ENCODE measurements at regions not wholly inside any gene's neighbourhood (a gene's known extent, or its start where the extent isn't known, plus 50 kb on each side); places are given as distances from the start of the nearest gene placed in this dataset.
"Not testable (repeated sequence)": the region's sequence is repeated elsewhere in the genome, so short reads cannot be mapped to it uniquely, and the experiment has no call there.

DNA sequence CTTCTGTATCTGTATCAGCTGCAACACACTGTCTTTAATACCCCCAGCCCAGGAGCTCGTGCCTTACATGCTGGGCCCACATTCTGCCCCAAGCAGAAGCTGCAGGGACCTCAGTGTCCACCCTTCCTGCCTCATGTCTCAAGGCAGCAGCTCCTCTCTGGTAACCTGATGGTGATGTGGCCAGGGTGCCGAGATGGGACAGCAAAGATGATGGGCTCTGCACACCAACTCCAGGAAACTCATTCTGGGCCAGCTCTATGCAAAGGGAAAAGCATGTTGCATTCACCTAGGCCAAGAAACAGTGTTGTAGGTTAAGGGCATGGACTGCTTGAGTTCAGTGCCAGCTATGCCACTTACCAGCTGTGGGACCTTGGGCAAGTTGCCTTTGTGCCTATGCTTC lies 79.5 kb upstream of the PRR23C start:
- H3K4me3 ChIP-seq (ENCODE audit: control extremely low read depth in 1 of 5, extremely low read depth in 1 of 5, insufficient read depth in 1 of 5, low read depth in 2 of 5, low read length in 4 of 5) = no peak overlapping the region
- ChIA-PET POLR2A (no interaction called here), CTCF (interaction anchor here (1.1 kb wide), 1 partner anchor 11 kb away, joined by 3 read pairs; no protein-coding TSS in a partner anchor)
- peaks cover 7% of the 10 kb centered on the region for H3K27me3 Mint-ChIP-seq
- H3K4me1 ChIP-seq (ENCODE audit: control insufficient read depth in 2 of 2, insufficient read depth in 2 of 2, low read length in 2 of 2) = no peaks in the 10 kb centered on the region
- H3K4me1 Mint-ChIP-seq = no peaks in the 10 kb centered on the region
- no peak overlapping the region for H3K27ac ChIP-seq (ENCODE audit: low read length in 2 of 2)
- intact Hi-C loops (cut with micrococcal nuclease) = no loop called here
- TF ChIP-seq, protein P1, sequence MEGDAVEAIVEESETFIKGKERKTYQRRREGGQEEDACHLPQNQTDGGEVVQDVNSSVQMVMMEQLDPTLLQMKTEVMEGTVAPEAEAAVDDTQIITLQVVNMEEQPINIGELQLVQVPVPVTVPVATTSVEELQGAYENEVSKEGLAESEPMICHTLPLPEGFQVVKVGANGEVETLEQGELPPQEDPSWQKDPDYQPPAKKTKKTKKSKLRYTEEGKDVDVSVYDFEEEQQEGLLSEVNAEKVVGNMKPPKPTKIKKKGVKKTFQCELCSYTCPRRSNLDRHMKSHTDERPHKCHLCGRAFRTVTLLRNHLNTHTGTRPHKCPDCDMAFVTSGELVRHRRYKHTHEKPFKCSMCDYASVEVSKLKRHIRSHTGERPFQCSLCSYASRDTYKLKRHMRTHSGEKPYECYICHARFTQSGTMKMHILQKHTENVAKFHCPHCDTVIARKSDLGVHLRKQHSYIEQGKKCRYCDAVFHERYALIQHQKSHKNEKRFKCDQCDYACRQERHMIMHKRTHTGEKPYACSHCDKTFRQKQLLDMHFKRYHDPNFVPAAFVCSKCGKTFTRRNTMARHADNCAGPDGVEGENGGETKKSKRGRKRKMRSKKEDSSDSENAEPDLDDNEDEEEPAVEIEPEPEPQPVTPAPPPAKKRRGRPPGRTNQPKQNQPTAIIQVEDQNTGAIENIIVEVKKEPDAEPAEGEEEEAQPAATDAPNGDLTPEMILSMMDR (IDR thresholded peaks at IDR 0.05) = no peak
- no peak for TF ChIP-seq EZH2 (IDR thresholded peaks at IDR 0.05; ENCODE audit: borderline replicate concordance, insufficient read depth, low read depth, low read length, poor library complexity, severe bottlenecking)
- H3K4me2 ChIP-seq (replicated peaks; ENCODE audit: low read depth, low read length, poor library complexity, severe bottlenecking) = no peak overlapping the region
- no peak overlapping the region for H3K27ac Mint-ChIP-seq
- DNase-seq = no peak
- no peak for ATAC-seq (ENCODE audit: low read depth)
- no peak overlapping the region for H3K9ac ChIP-seq (ENCODE audit: low read length)
- H3K4me3 Mint-ChIP-seq = no peak overlapping the region
- no peak overlapping the region for H2AFZ ChIP-seq (ENCODE audit: insufficient read depth, low read depth, low read length, poor library complexity, severe bottlenecking)
- no peaks in the 10 kb centered on the region for H3K36me3 ChIP-seq (replicated peaks in 1 of 2; ENCODE audit: control extremely low read depth in 1 of 2, control insufficient read depth in 1 of 2, extremely low read depth in 1 of 2, insufficient read depth in 2 of 2, low read length in 1 of 2)
- no peaks in the 10 kb centered on the region for H3K9me3 Mint-ChIP-seq (ENCODE audit: insufficient read depth)
- no peaks in the 10 kb centered on the region for H4K20me1 ChIP-seq (ENCODE audit: control insufficient read depth, insufficient read depth, low read length, poor library complexity, severe bottlenecking)
- WGBS (ENCODE audit: insufficient coverage) = 76% methylated on average over 2 of the region's 2 CpGs
- no peaks in the 10 kb centered on the region for H3K9me3 ChIP-seq (ENCODE audit: control extremely low read depth in 1 of 3, control insufficient read depth in 2 of 3, insufficient read depth in 1 of 3, low read length in 2 of 3)
- H3K79me2 ChIP-seq (ENCODE audit: control insufficient read depth, insufficient read depth, low read length) = no peaks in the 10 kb centered on the region
- H3K27me3 ChIP-seq (replicated peaks in 1 of 4; ENCODE audit: control extremely low read depth in 1 of 4, control insufficient read depth in 3 of 4, insufficient read depth in 4 of 4, low read length in 3 of 4) = no peaks in the 10 kb centered on the region

DNA sequence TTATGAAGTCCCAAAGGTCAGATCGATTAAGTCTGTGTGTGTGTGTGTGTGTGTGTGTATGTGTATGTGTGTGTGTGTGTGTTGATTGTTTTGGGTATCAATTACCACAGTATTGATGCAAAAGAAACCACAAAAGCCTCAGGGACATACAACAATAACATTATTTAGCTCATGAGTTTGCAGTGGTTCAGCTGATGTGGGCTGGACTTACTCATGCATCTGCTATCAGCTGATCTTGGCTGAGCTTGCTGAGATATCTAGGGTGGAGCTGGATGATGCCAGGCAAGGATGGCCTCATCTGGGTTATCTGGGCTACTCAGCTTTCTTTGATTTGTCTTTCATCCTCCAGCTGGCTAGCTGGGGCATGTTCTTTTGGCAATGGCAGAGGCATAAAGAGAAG lies 82.4 kb upstream of the PRR23C start:
- H3K4me3 Mint-ChIP-seq = no peak overlapping the region
- intact Hi-C loops (cut with micrococcal nuclease) = no loop called here
- H3K9ac ChIP-seq (ENCODE audit: low read length) = no peak overlapping the region
- no peaks in the 10 kb centered on the region for H3K79me2 ChIP-seq (ENCODE audit: control insufficient read depth, insufficient read depth, low read length)
- no peak overlapping the region for H3K4me2 ChIP-seq (replicated peaks; ENCODE audit: low read depth, low read length, poor library complexity, severe bottlenecking)
- H3K4me1 ChIP-seq (ENCODE audit: control insufficient read depth in 2 of 2, insufficient read depth in 2 of 2, low read length in 2 of 2) = no peaks in the 10 kb centered on the region
- H3K27ac ChIP-seq (ENCODE audit: low read length in 2 of 2) = no peak overlapping the region
- no peak overlapping the region for H3K4me3 ChIP-seq (ENCODE audit: control extremely low read depth in 1 of 5, extremely low read depth in 1 of 5, insufficient read depth in 1 of 5, low read depth in 2 of 5, low read length in 4 of 5)
- no CpG with 5 or more reads among the region's 1 CpG for WGBS (ENCODE audit: insufficient coverage)
- TF ChIP-seq, protein P1 (IDR thresholded peaks at IDR 0.05) = no peak
- TF ChIP-seq EZH2 (IDR thresholded peaks at IDR 0.05; ENCODE audit: borderline replicate concordance, insufficient read depth, low read depth, low read length, poor library complexity, severe bottlenecking) = no peak
- H4K20me1 ChIP-seq (ENCODE audit: control insufficient read depth, insufficient read depth, low read length, poor library complexity, severe bottlenecking) = no peaks in the 10 kb centered on the region
- ChIA-PET CTCF (interaction anchor here (0.7 kb wide), 1 partner anchor 212 kb away, joined by 5 read pairs; no protein-coding TSS in a partner anchor), POLR2A (no interaction called here)
- H3K27me3 ChIP-seq (replicated peaks in 1 of 4; ENCODE audit: control extremely low read depth in 1 of 4, control insufficient read depth in 3 of 4, insufficient read depth in 4 of 4, low read length in 3 of 4) = no peaks in the 10 kb centered on the region
- no peaks in the 10 kb centered on the region for H3K9me3 ChIP-seq (ENCODE audit: control extremely low read depth in 1 of 3, control insufficient read depth in 2 of 3, insufficient read depth in 1 of 3, low read length in 2 of 3)
- no peak overlapping the region for H3K27ac Mint-ChIP-seq
- no peaks in the 10 kb centered on the region for H3K4me1 Mint-ChIP-seq
- H3K36me3 ChIP-seq (replicated peaks in 1 of 2; ENCODE audit: control extremely low read depth in 1 of 2, control insufficient read depth in 1 of 2, extremely low read depth in 1 of 2, insufficient read depth in 2 of 2, low read length in 1 of 2) = no peaks in the 10 kb centered on the region
- H3K27me3 Mint-ChIP-seq = peaks cover 7% of the 10 kb centered on the region
- H3K9me3 Mint-ChIP-seq (ENCODE audit: insufficient read depth) = peaks cover 2% of the 10 kb centered on the region
- ATAC-seq (ENCODE audit: low read depth) (no peak), DNase-seq (no peak)
- no peak overlapping the region for H2AFZ ChIP-seq (ENCODE audit: insufficient read depth, low read depth, low read length, poor library complexity, severe bottlenecking)

DNA sequence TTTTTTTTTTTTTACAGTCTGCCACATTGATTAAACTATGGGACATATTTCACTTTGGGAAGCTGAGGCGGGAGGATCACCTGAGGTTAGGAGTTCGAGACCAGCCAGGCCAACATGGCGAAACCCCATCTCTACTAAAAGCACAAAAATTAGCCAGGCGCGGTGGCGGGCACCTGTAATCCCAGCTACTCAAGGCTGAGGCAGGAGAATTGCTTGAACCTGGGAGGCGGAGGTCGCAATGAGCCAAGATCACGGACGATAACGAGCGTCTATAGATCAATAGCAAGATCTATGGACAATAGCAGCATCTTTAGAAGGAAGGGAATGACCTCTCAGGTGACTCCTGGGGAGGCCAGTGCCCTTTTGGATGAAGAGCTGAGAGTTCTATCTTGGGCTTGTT lies 82.9 kb upstream of the PRR23C start:
- H3K27me3 Mint-ChIP-seq, POLR2A ChIA-PET: not testable (repeated sequence)
- CTCF ChIA-PET = interaction anchor here (0.7 kb wide), 1 partner anchor 212 kb away, joined by 5 read pairs; no protein-coding TSS in a partner anchor

More for the DNA sequence above, 82.9 kb upstream of the PRR23C start:
- H3K4me1 ChIP-seq (ENCODE audit: control insufficient read depth in 2 of 2, insufficient read depth in 2 of 2, low read length in 2 of 2); H3K4me3 Mint-ChIP-seq; H3K27ac Mint-ChIP-seq; H3K4me3 ChIP-seq (ENCODE audit: control extremely low read depth in 1 of 5, extremely low read depth in 1 of 5, insufficient read depth in 1 of 5, low read depth in 2 of 5, low read length in 4 of 5); H3K9me3 ChIP-seq (ENCODE audit: control extremely low read depth in 1 of 3, control insufficient read depth in 2 of 3, insufficient read depth in 1 of 3, low read length in 2 of 3); H3K4me2 ChIP-seq (replicated peaks; ENCODE audit: low read depth, low read length, poor library complexity, severe bottlenecking); intact Hi-C loops (cut with micrococcal nuclease); H3K27me3 ChIP-seq (replicated peaks in 1 of 4; ENCODE audit: control extremely low read depth in 1 of 4, control insufficient read depth in 3 of 4, insufficient read depth in 4 of 4, low read length in 3 of 4); ATAC-seq (ENCODE audit: low read depth); H3K4me1 Mint-ChIP-seq; H3K27ac ChIP-seq (ENCODE audit: low read length in 2 of 2); DNase-seq; H3K9ac ChIP-seq (ENCODE audit: low read length); H3K9me3 Mint-ChIP-seq (ENCODE audit: insufficient read depth); H2AFZ ChIP-seq (ENCODE audit: insufficient read depth, low read depth, low read length, poor library complexity, severe bottlenecking); H3K79me2 ChIP-seq (ENCODE audit: control insufficient read depth, insufficient read depth, low read length); H4K20me1 ChIP-seq (ENCODE audit: control insufficient read depth, insufficient read depth, low read length, poor library complexity, severe bottlenecking); H3K36me3 ChIP-seq (replicated peaks in 1 of 2; ENCODE audit: control extremely low read depth in 1 of 2, control insufficient read depth in 1 of 2, extremely low read depth in 1 of 2, insufficient read depth in 2 of 2, low read length in 1 of 2): not testable (repeated sequence)
- 94% methylated on average over 12 of the region's 12 CpGs for WGBS (ENCODE audit: insufficient coverage)

Data from B cell (primary cell).